Omental fat pad (tissue), 3 donors: ENCODE measurements at regions not wholly inside any gene's neighbourhood (a gene's known extent, or its start where the extent isn't known, plus 50 kb on each side); places are given as distances from the start of the nearest gene placed in this dataset.
"Not testable (repeated sequence)": the region's sequence is repeated elsewhere in the genome, so short reads cannot be mapped to it uniquely, and the experiment has no call there.

Source experiments
- ATAC-seq: fragments of 150-250 bp; one replicate; pipeline ENCODE4 v1.9.1; 2016; ENCODE audit warnings: mild to moderate bottlenecking, moderate library complexity; ENCODE audit not compliant: low FRiP score
- DNase-seq: peaks from one replicate; pipeline ENCODE4 v3.0.0-alpha.2; 2019; ENCODE audit warnings: low spot score
- CTCF ChIP-seq, 3 donors: fragments of 450-650 bp; IDR thresholded peaks; one replicate each; pipeline ENCODE4 v1.5.1; 2016 to 2017; ENCODE audit warnings: antibody characterized with exemption in 3 of 3, mild to moderate bottlenecking in 3 of 3, moderate library complexity in 2 of 3

- TF ChIP-seq CTCF (IDR thresholded peaks at IDR 0.05), result no peak
- DNase-seq (no peak), ATAC-seq (no peak)
These were observed 170.7 kb downstream of the MYLK4 start for GRCh38 chr6:2579804-2580570.

- no peak for DNase-seq
- no peak for ATAC-seq
- no peak for TF ChIP-seq CTCF (IDR thresholded peaks at IDR 0.05)
These were observed 171.4 kb downstream of the MYLK4 start for GRCh38 chr6:2579241-2579761.

GRCh38 chr6:2578767-2579166, 172.0 kb downstream of the MYLK4 start:
- no peak for TF ChIP-seq CTCF (IDR thresholded peaks at IDR 0.05)
- DNase-seq (no peak), ATAC-seq (no peak)

DNA sequence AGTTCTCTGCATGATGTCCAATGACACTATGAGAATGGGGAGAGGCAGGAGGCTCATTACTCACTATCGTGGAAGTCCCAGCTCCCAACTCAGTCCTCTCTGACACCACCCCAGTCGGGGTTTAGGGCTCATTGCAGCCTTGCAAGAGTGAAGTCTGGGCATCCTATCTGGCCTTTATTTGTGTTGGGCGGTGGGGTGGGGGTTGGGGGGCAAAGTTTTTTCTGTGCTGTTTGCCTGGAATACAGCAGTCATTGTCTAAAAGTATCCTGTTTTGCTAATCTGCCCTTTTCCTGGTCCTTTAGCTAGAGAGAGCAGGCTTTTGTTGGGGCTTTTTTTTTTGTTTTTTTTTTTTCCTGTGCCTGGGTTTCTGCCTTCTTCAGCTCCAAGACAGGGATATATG, 174.2 kb downstream of the MYLK4 start:
- DNase-seq (no peak), ATAC-seq (no peak)
- no peak for TF ChIP-seq CTCF (IDR thresholded peaks at IDR 0.05)

DNA sequence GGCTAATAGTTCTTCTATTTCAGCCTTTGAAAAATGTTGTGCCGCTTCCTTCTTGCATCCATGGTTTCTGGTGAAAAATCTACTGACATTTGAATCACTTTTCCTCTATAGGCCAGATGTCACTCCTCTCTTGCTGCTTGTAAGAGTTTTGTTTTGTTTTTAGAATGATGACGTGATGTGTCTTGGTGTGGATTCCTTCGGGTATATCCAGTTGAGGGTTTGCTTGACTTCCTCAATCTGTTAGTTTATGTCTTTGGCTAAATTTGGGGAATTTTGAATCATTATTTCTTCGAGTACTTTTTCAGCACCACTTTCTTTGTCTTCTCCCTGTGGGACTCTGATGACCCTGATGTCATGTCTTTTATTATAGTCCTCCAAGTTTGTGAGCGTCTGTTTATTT, 175.5 kb downstream of the MYLK4 start:
- TF ChIP-seq CTCF (IDR thresholded peaks at IDR 0.05), result no peak

DNA sequence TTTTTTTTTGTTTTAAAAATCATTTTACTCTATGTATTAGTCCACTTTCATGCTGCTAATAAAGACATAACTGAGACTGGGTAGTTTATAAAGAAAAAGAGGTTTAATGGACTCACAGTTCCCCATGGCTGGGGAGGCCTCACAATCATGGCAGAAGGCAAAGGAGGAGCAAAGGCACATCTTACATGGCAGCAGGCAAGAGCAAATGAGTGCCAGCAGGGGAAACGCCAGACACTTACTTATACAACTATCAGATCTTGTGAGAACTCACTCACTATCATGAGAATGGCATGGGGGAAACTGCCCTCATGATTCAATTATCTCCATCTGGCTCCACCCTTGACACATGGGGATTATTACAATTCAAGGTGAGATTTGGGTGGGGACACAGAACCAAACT, 181.3 kb downstream of the MYLK4 start:
- not testable (repeated sequence) for ATAC-seq, DNase-seq

More for the DNA sequence above, 175.5 kb downstream of the MYLK4 start:
- DNase-seq (no peak), ATAC-seq (no peak)

DNA sequence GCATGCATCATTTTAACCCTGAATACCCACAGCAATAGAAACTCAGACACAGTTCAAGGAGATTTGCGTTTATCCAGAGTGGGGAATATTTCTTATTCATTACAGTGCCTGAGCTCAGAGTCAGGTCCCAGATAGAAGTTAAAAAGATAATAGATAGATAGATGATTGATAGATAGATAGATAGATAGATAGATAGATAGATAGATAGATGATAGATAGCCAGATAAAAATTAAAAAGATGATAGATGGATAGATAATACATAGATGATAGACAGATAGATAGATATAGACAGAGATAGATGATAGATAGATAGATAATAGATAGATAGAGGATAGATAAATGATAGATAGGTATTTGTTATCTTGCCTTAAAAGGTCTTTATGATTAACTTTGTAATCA, 184.7 kb downstream of the MYLK4 start:
- TF ChIP-seq CTCF (IDR thresholded peaks at IDR 0.05), result no peak
- DNase-seq, result no peak
- no peak for ATAC-seq
